Neural progenitor cell (in vitro differentiated cells): ENCODE measurements at regions not wholly inside any gene's neighbourhood (a gene's known extent, or its start where the extent isn't known, plus 50 kb on each side); places are given as distances from the start of the nearest gene placed in this dataset.
"Not testable (repeated sequence)": the region's sequence is repeated elsewhere in the genome, so short reads cannot be mapped to it uniquely, and the experiment has no call there.

Experiments used
- DNase-seq: peaks from one replicate; pipeline ENCODE4 v3.0.0-alpha.2; 2016; ENCODE audit warnings: low spot score
- H2AFZ ChIP-seq: fragments of 200-600 bp; sonication (generic); replicated peaks from 2 replicates; pipeline ENCODE4 v1.6.1; 2016; ENCODE audit warnings: antibody characterized with exemption
- H3F3A ChIP-seq: fragments of 200-600 bp; sonication (generic); 2 replicates; pipeline ENCODE4 v1.6.1; 2016; ENCODE audit warnings: antibody characterized with exemption, low read depth
- H3K27ac ChIP-seq: fragments of 200-600 bp; sonication (generic); 2 replicates; pipeline ENCODE4 v1.5.1; 2016; ENCODE audit warnings: mild to moderate bottlenecking
- H3K27me3 ChIP-seq: fragments of 200-600 bp; sonication (generic); 2 replicates; pipeline ENCODE4 v1.6.1; 2016; ENCODE audit warnings: mild to moderate bottlenecking, moderate library complexity
- H3K36me3 ChIP-seq: fragments of 200-600 bp; sonication (generic); 2 replicates; pipeline ENCODE4 v1.5.1; 2016
- H3K4me1 ChIP-seq: fragments of 200-600 bp; sonication (generic); 2 replicates; pipeline ENCODE4 v1.6.1; 2016; ENCODE audit warnings: mixed run types
- H3K4me2 ChIP-seq: fragments of 200-600 bp; sonication (generic); 2 replicates; pipeline ENCODE4 v1.6.1; 2016
- H3K4me3 ChIP-seq: fragments of 200-600 bp; sonication (generic); 2 replicates; pipeline ENCODE4 v1.5.1; 2016
- H3K79me2 ChIP-seq: fragments of 200-600 bp; sonication (generic); 2 replicates; pipeline ENCODE4 v1.6.1; 2016; ENCODE audit warnings: low read depth
- H3K9ac ChIP-seq: fragments of 200-600 bp; sonication (generic); 2 replicates; pipeline ENCODE4 v1.6.1; 2016
- H3K9me3 ChIP-seq: fragments of 200-600 bp; sonication (generic); 2 replicates; pipeline ENCODE4 v1.5.1; 2016; ENCODE audit warnings: low read depth
- H4K20me1 ChIP-seq: fragments of 200-600 bp; sonication (generic); 2 replicates; pipeline ENCODE4 v1.6.1; 2016; ENCODE audit warnings: low read depth
- H3K27ac Mint-ChIP-seq: 3 replicates; pipeline ENCODE4 v1.8.0; 2021; ENCODE audit warnings: mixed read lengths
- H3K27me3 Mint-ChIP-seq: 2 replicates; pipeline ENCODE4 v1.8.0; 2022; ENCODE audit warnings: low read depth, mild to moderate bottlenecking, inconsistent platforms, moderate library complexity, mixed read lengths; ENCODE audit not compliant: insufficient read depth
- H3K36me3 Mint-ChIP-seq: 3 replicates; pipeline ENCODE4 v1.8.0; 2021; ENCODE audit warnings: mixed read lengths
- H3K4me1 Mint-ChIP-seq: 3 replicates; pipeline ENCODE4 v1.8.0; 2021; ENCODE audit warnings: mixed read lengths
- H3K4me3 Mint-ChIP-seq: 3 replicates; pipeline ENCODE4 v1.8.0; 2021; ENCODE audit warnings: mild to moderate bottlenecking, moderate library complexity, mixed read lengths
- H3K9me3 Mint-ChIP-seq: 3 replicates; pipeline ENCODE4 v1.8.0; 2020; ENCODE audit warnings: mixed read lengths
- EZH2 ChIP-seq: fragments of 200-600 bp; sonication (generic); IDR thresholded peaks from 2 replicates; pipeline ENCODE4 v1.6.1; 2017; ENCODE audit warnings: antibody characterized with exemption, mild to moderate bottlenecking, moderate library complexity
- EZH2phosphoT487 ChIP-seq: fragments of 200-600 bp; sonication (generic); IDR thresholded peaks from 2 replicates; pipeline ENCODE4 v1.6.1; 2017; ENCODE audit warnings: antibody characterized with exemption
- TF ChIP-seq, protein P1 (sequence below): fragments of 200-600 bp; sonication (generic); IDR thresholded peaks from 2 replicates; pipeline ENCODE4 v1.5.1; 2017; ENCODE audit warnings: antibody characterized with exemption, mild to moderate bottlenecking

- no peak for DNase-seq
- Mint-ChIP-seq H3K9me3 (no peaks in the 10 kb centered on the region), H3K27me3 (no peaks in the 10 kb centered on the region), H3K4me3 (no peak overlapping the region), H3K27ac (no peak overlapping the region), H3K4me1 (peaks cover 17% of the 10 kb centered on the region), H3K36me3 (peaks cover 2% of the 10 kb centered on the region)
- Histone ChIP-seq H3K27me3 (no peaks in the 10 kb centered on the region), H3K4me1 (peaks cover 45% of the 10 kb centered on the region), H2AFZ (peak overlapping the region; percentile 45), H3K27ac (no peak overlapping the region), H3F3A (no peaks in the 10 kb centered on the region), H3K9ac (no peak overlapping the region), H4K20me1 (no peaks in the 10 kb centered on the region), H3K4me2 (peak overlapping the region; percentile 4), H3K36me3 (no peaks in the 10 kb centered on the region), H3K79me2 (no peaks in the 10 kb centered on the region), H3K4me3 (no peak overlapping the region), H3K9me3 (no peaks in the 10 kb centered on the region)
- TF ChIP-seq EZH2phosphoT487 (no peak), EZH2 (no peak)
- TF ChIP-seq, protein P1, sequence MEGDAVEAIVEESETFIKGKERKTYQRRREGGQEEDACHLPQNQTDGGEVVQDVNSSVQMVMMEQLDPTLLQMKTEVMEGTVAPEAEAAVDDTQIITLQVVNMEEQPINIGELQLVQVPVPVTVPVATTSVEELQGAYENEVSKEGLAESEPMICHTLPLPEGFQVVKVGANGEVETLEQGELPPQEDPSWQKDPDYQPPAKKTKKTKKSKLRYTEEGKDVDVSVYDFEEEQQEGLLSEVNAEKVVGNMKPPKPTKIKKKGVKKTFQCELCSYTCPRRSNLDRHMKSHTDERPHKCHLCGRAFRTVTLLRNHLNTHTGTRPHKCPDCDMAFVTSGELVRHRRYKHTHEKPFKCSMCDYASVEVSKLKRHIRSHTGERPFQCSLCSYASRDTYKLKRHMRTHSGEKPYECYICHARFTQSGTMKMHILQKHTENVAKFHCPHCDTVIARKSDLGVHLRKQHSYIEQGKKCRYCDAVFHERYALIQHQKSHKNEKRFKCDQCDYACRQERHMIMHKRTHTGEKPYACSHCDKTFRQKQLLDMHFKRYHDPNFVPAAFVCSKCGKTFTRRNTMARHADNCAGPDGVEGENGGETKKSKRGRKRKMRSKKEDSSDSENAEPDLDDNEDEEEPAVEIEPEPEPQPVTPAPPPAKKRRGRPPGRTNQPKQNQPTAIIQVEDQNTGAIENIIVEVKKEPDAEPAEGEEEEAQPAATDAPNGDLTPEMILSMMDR: no peak
Observed at GRCh38 chr6:90364286-90364685, 67.6 kb upstream of the BACH2 start.

GRCh38 chr6:90362318-90362717, 65.7 kb upstream of the BACH2 start:
- DNase-seq: no peak
- Mint-ChIP-seq H3K27me3 (no peaks in the 10 kb centered on the region), H3K9me3 (no peaks in the 10 kb centered on the region), H3K27ac (no peak overlapping the region), H3K36me3 (peaks cover 2% of the 10 kb centered on the region), H3K4me1 (peaks cover 10% of the 10 kb centered on the region), H3K4me3 (no peak overlapping the region)
- H3K4me1 ChIP-seq: peaks cover 38% of the 10 kb centered on the region
- no peaks in the 10 kb centered on the region for H3K36me3 ChIP-seq
- no peaks in the 10 kb centered on the region for H3K27me3 ChIP-seq
- no peaks in the 10 kb centered on the region for H3F3A ChIP-seq
- H3K4me3 ChIP-seq: no peak overlapping the region
- no peak overlapping the region for H2AFZ ChIP-seq
- no peak overlapping the region for H3K9ac ChIP-seq
- H3K27ac ChIP-seq: no peak overlapping the region
- no peak for TF ChIP-seq EZH2phosphoT487
- TF ChIP-seq, protein P1: no peak
- TF ChIP-seq EZH2: no peak
- H3K79me2 ChIP-seq: no peaks in the 10 kb centered on the region
- H4K20me1 ChIP-seq: no peaks in the 10 kb centered on the region
- peak overlapping the region; percentile 7 for H3K4me2 ChIP-seq
- H3K9me3 ChIP-seq: no peaks in the 10 kb centered on the region

- Histone ChIP-seq H3K4me2 (no peak overlapping the region), H3F3A (no peaks in the 10 kb centered on the region), H4K20me1 (no peaks in the 10 kb centered on the region), H3K9me3 (no peaks in the 10 kb centered on the region), H3K27ac (no peak overlapping the region), H3K9ac (no peak overlapping the region), H3K4me1 (peaks cover 43% of the 10 kb centered on the region), H3K36me3 (no peaks in the 10 kb centered on the region), H3K27me3 (no peaks in the 10 kb centered on the region), H2AFZ (no peak overlapping the region), H3K4me3 (no peak overlapping the region), H3K79me2 (no peaks in the 10 kb centered on the region)
- H3K4me1 Mint-ChIP-seq: peaks cover 17% of the 10 kb centered on the region
- no peak for DNase-seq
- H3K27ac Mint-ChIP-seq: no peak overlapping the region
- no peaks in the 10 kb centered on the region for H3K27me3 Mint-ChIP-seq
- no peaks in the 10 kb centered on the region for H3K36me3 Mint-ChIP-seq
- no peak for TF ChIP-seq EZH2
- TF ChIP-seq, protein P1: no peak
- no peak for TF ChIP-seq EZH2phosphoT487
- H3K9me3 Mint-ChIP-seq: no peaks in the 10 kb centered on the region
- H3K4me3 Mint-ChIP-seq: no peak overlapping the region
Observed at GRCh38 chr6:90361174-90361573, 64.5 kb upstream of the BACH2 start.

DNA sequence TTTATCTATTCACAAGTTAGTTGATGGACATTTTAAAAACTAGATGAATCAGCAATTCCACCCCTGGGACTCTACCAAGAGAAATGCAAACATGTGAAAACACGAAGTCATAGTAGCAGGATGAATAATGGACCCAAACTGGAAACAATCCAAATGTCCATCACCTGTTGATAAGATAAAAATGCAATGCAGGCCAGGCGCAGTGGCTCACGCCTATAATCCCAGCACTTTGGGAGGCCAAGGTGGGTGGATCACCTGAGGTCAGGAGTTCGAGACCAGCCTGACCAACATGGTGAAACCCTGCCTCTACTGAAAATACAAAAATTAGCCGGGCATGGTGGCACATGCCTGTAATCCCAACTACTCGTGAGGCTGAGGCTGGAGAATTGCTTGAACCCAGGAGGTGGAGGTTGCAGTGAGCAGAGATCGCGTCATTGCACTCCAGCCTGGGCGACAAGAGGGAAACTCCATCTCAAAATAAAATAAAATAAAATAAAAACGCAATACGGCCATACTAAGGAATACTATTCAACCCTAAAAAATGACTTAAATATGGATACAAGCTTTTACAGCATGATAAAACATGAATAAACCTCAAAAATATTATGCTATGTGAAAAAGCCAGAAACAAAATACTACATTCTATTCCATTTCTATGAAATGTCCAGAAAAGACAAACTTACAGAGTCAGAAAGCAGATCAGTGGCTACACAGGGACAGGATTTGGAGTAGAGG, 61.6 kb upstream of the BACH2 start:
- not testable (repeated sequence) for H3K4me3 Mint-ChIP-seq, H3K36me3 Mint-ChIP-seq, H3K9me3 Mint-ChIP-seq, H3K27ac ChIP-seq, H2AFZ ChIP-seq, H3K27ac Mint-ChIP-seq, H3K27me3 Mint-ChIP-seq, H3F3A ChIP-seq, DNase-seq, H3K9me3 ChIP-seq, H3K27me3 ChIP-seq, H3K9ac ChIP-seq, H4K20me1 ChIP-seq, H3K79me2 ChIP-seq, H3K4me2 ChIP-seq, H3K4me3 ChIP-seq, H3K36me3 ChIP-seq
- H3K4me1 ChIP-seq: peaks cover 28% of the 10 kb centered on the region
- H3K4me1 Mint-ChIP-seq: peaks cover 17% of the 10 kb centered on the region
